ENCODE measurements at regions not wholly inside any gene's neighbourhood (a gene's known extent, or its start where the extent isn't known, plus 50 kb on each side); places are given as distances from the start of the nearest gene placed in this dataset.

DNA sequence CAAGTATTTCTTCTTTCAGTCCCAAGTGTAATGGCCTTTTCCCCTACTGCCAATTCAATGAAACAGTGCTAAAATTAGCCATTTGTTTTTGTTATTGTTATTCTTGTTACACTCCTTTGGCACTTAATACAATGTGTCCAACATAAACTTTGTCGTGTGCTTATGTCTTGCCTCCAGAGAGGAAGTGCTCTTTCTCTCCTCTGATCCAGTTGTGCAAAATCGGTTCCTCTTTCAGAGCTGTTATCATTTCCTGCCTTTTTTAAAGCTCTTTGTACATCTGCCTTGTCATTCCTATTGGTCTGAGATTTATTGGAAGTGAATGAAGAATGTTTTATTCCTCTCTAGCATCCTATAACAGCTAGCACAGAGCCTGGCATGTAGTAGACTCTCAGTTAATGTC is 623.2 kb upstream of the ID2 start:
- Histone ChIP-seq H3F3A (ENCODE audit: insufficient read depth, low read length) (no peaks in the 10 kb centered on the region), H3K36me3 (replicated peaks; ENCODE audit: insufficient read depth, low read length) (no peaks in the 10 kb centered on the region), H3K9me2 (replicated peaks; ENCODE audit: insufficient read depth, low read length) (no peaks in the 10 kb centered on the region), H4K20me1 (ENCODE audit: insufficient read depth, low read length) (no peaks in the 10 kb centered on the region), H3K9ac (ENCODE audit: low read length) (no peak overlapping the region), H3K27me3 (replicated peaks; ENCODE audit: insufficient read depth, low read length) (no peaks in the 10 kb centered on the region), H3K9me3 (replicated peaks; ENCODE audit: insufficient read depth, low read length) (no peaks in the 10 kb centered on the region), H3K79me2 (ENCODE audit: low read length) (no peaks in the 10 kb centered on the region), H2AFZ (ENCODE audit: low read length) (no peak overlapping the region), H3K4me2 (ENCODE audit: low read depth, low read length) (no peak overlapping the region), H3K4me3 (ENCODE audit: low read length) (no peak overlapping the region), H3K4me1 (ENCODE audit: low read length) (no peaks in the 10 kb centered on the region), H3K27ac (ENCODE audit: low read length) (no peak overlapping the region)
- DNase-seq, result no peak
- TF ChIP-seq EZH2 (optimal IDR thresholded peaks at IDR 0.05; ENCODE audit: low read depth, low read length) (no peak), EZH2phosphoT487 (IDR thresholded peaks at IDR 0.05; ENCODE audit: low read length) (no peak)
- TF ChIP-seq, protein P1, sequence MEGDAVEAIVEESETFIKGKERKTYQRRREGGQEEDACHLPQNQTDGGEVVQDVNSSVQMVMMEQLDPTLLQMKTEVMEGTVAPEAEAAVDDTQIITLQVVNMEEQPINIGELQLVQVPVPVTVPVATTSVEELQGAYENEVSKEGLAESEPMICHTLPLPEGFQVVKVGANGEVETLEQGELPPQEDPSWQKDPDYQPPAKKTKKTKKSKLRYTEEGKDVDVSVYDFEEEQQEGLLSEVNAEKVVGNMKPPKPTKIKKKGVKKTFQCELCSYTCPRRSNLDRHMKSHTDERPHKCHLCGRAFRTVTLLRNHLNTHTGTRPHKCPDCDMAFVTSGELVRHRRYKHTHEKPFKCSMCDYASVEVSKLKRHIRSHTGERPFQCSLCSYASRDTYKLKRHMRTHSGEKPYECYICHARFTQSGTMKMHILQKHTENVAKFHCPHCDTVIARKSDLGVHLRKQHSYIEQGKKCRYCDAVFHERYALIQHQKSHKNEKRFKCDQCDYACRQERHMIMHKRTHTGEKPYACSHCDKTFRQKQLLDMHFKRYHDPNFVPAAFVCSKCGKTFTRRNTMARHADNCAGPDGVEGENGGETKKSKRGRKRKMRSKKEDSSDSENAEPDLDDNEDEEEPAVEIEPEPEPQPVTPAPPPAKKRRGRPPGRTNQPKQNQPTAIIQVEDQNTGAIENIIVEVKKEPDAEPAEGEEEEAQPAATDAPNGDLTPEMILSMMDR (IDR thresholded peaks at IDR 0.05; ENCODE audit: low read length), result no peak

DNA sequence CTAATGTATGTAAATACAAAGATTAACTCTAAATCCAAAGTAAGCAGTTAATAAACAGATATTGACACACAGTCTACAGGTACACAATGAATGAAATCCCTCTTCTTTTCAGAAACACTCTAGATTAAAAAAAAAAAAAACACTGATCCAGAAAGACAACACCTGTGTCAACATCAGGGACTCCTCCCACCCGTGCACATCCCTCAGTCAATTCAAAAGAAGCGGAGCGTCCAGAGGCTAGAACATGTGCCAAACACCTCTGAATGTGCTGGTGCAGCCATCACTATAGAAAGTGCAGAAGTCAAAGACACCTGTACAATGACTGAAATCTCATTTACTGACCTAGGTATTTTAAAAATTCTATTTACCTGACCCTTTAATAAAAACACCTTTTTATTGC is 622.6 kb upstream of the ID2 start:
- DNase-seq, result no peak
- no peak overlapping the region for H3K27ac ChIP-seq (ENCODE audit: low read length)
- H3K4me3 ChIP-seq (ENCODE audit: low read length), result no peak overlapping the region
- no peaks in the 10 kb centered on the region for H3K9me2 ChIP-seq (replicated peaks; ENCODE audit: insufficient read depth, low read length)
- H3K9ac ChIP-seq (ENCODE audit: low read length), result no peak overlapping the region
- no peaks in the 10 kb centered on the region for H3K27me3 ChIP-seq (replicated peaks; ENCODE audit: insufficient read depth, low read length)
- no peak overlapping the region for H2AFZ ChIP-seq (ENCODE audit: low read length)
- H3K4me1 ChIP-seq (ENCODE audit: low read length), result no peaks in the 10 kb centered on the region
- H3K36me3 ChIP-seq (replicated peaks; ENCODE audit: insufficient read depth, low read length), result no peaks in the 10 kb centered on the region
- no peak overlapping the region for H3K4me2 ChIP-seq (ENCODE audit: low read depth, low read length)
- no peaks in the 10 kb centered on the region for H3F3A ChIP-seq (ENCODE audit: insufficient read depth, low read length)
- TF ChIP-seq EZH2phosphoT487 (IDR thresholded peaks at IDR 0.05; ENCODE audit: low read length) (no peak), EZH2 (optimal IDR thresholded peaks at IDR 0.05; ENCODE audit: low read depth, low read length) (no peak)
- TF ChIP-seq, protein P1 (IDR thresholded peaks at IDR 0.05; ENCODE audit: low read length), result no peak
- no peaks in the 10 kb centered on the region for H4K20me1 ChIP-seq (ENCODE audit: insufficient read depth, low read length)
- H3K79me2 ChIP-seq (ENCODE audit: low read length), result no peaks in the 10 kb centered on the region
- H3K9me3 ChIP-seq (replicated peaks; ENCODE audit: insufficient read depth, low read length), result no peaks in the 10 kb centered on the region

DNA sequence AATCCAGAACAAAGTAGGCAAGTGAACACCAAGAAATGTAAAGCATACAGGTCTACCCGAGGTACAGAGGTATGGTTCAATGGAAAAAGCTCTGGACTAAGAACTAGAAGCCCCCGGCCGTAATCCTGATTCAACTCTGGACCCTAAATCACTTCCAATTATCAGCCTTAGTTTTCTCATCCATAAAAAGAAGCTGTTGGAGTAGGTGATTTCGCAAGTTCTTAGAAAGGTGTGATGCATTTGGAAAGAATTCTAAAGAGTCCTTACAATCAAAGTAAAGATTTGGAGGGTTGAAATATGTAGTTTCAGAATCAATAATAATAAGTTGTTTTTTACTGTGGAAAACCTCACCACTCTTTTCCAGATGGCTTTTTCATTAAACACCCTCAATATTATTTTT is 622.1 kb upstream of the ID2 start:
- H3K36me3 ChIP-seq (replicated peaks; ENCODE audit: insufficient read depth, low read length), result no peaks in the 10 kb centered on the region
- no peaks in the 10 kb centered on the region for H3K79me2 ChIP-seq (ENCODE audit: low read length)
- H3K27ac ChIP-seq (ENCODE audit: low read length), result no peak overlapping the region
- H3K4me1 ChIP-seq (ENCODE audit: low read length), result no peaks in the 10 kb centered on the region
- no peak overlapping the region for H3K4me2 ChIP-seq (ENCODE audit: low read depth, low read length)
- no peaks in the 10 kb centered on the region for H3F3A ChIP-seq (ENCODE audit: insufficient read depth, low read length)
- DNase-seq, result no peak
- H3K27me3 ChIP-seq (replicated peaks; ENCODE audit: insufficient read depth, low read length), result no peaks in the 10 kb centered on the region
- no peak overlapping the region for H2AFZ ChIP-seq (ENCODE audit: low read length)
- H3K9me2 ChIP-seq (replicated peaks; ENCODE audit: insufficient read depth, low read length), result no peaks in the 10 kb centered on the region
- TF ChIP-seq, protein P1 (IDR thresholded peaks at IDR 0.05; ENCODE audit: low read length), result no peak
- no peak for TF ChIP-seq EZH2 (optimal IDR thresholded peaks at IDR 0.05; ENCODE audit: low read depth, low read length)
- TF ChIP-seq EZH2phosphoT487 (IDR thresholded peaks at IDR 0.05; ENCODE audit: low read length), result no peak
- no peaks in the 10 kb centered on the region for H3K9me3 ChIP-seq (replicated peaks; ENCODE audit: insufficient read depth, low read length)
- H4K20me1 ChIP-seq (ENCODE audit: insufficient read depth, low read length), result no peaks in the 10 kb centered on the region
- H3K9ac ChIP-seq (ENCODE audit: low read length), result no peak overlapping the region
- H3K4me3 ChIP-seq (ENCODE audit: low read length), result no peak overlapping the region
